Psoas muscle (tissue), 7 donors: ENCODE measurements at regions not wholly inside any gene's neighbourhood (a gene's known extent, or its start where the extent isn't known, plus 50 kb on each side); places are given as distances from the start of the nearest gene placed in this dataset.

Experiments used
- ATAC-seq, 4 donors: fragments of 200-7000 bp; cut with Tn5 transposase; one replicate each; pipeline ENCODE4 v1.9.1; 2020; ENCODE audit warnings: moderate library complexity in 3 of 4, mild to moderate bottlenecking in 2 of 4
- DNase-seq, 2 donors: peaks; one replicate each; pipeline ENCODE4 v3.0.0-alpha.2; 2020
- H3K27ac ChIP-seq: fragments of 200-600 bp; one replicate; pipeline ENCODE4 v1.8.0; 2022
- H3K27me3 ChIP-seq, 3 donors: fragments of 200-600 bp in 1 of 3; one replicate each; pipeline versions ENCODE4 v1.6.1 to v1.8.0; 2013 to 2022; ENCODE audit warnings: low read length in 2 of 3, mild to moderate bottlenecking in 2 of 3, moderate library complexity in 1 of 3; ENCODE audit not compliant: insufficient read depth in 3 of 3
- H3K36me3 ChIP-seq, 2 donors: fragments of 200-600 bp in 1 of 2; one replicate each; pipeline versions ENCODE4 v1.6.1 to v1.8.0; 2013 to 2022; ENCODE audit warnings: low read depth in 1 of 2, mild to moderate bottlenecking in 1 of 2, moderate library complexity in 1 of 2; ENCODE audit not compliant: insufficient read depth in 1 of 2
- H3K4me1 ChIP-seq: fragments of 200-600 bp; one replicate; pipeline ENCODE4 v1.8.0; 2022
- H3K4me3 ChIP-seq: fragments of 200-600 bp; one replicate; pipeline ENCODE4 v1.8.0; 2022; ENCODE audit warnings: mild to moderate bottlenecking
- H3K9me3 ChIP-seq: fragments of 200-600 bp; one replicate; pipeline ENCODE4 v1.8.0; 2022
- WGBS, 3 donors: extraction: QIAGEN DNeasy Blood & Tissue Kit; methylation state at CpG; one replicate each; pipeline versions ENCODE4 v1.1.6 to v1.1.7; 2013; 5-methylcytosine and 5-hydroxymethylcytosine counted together
- intact Hi-C, 2 donors: fragments of 100-400 bp; cut with DNase I; formaldehyde crosslinking; loops; one replicate each; pipeline versions ENCODE4 v1.11.0 to v1.14.2; 2022
- TF ChIP-seq, protein P1 (sequence below): fragments of 200-600 bp; IDR thresholded peaks from one replicate; pipeline ENCODE4 v1.8.0; 2022; ENCODE audit warnings: antibody characterized with exemption
- donor health status: healthy with polysubstance abuse.
- donor health status: DM: no; HTN: no; CAD: no; lungs with moderate emphysema.
- donor health status: Bipolar disorder and iron deficiency.
- donor health status: healthy.
- donor health status: DM: yes; HTN: yes; CAD: no.
- donor health status: DM: no; HTN: no; CAD: no.
- donor health status: DM: yes; HTN: yes; CAD: no.

GRCh38 chr18:71134122-71134521 is 845.3 kb downstream of the SOCS6 start:
- DNase-seq (no peak), ATAC-seq (no peak)
- 69 to 81% (median 76%) methylated on average over 4 of the region's 4 CpGs for WGBS, 3 donors
- intact Hi-C loops = no loop called here
- Histone ChIP-seq H3K27me3 (no peaks in the 10 kb centered on the region), H3K27ac (no peak overlapping the region), H3K9me3 (no peaks in the 10 kb centered on the region), H3K4me3 (no peak overlapping the region), H3K4me1 (no peaks in the 10 kb centered on the region), H3K36me3 (no peaks in the 10 kb centered on the region)
- TF ChIP-seq, protein P1, sequence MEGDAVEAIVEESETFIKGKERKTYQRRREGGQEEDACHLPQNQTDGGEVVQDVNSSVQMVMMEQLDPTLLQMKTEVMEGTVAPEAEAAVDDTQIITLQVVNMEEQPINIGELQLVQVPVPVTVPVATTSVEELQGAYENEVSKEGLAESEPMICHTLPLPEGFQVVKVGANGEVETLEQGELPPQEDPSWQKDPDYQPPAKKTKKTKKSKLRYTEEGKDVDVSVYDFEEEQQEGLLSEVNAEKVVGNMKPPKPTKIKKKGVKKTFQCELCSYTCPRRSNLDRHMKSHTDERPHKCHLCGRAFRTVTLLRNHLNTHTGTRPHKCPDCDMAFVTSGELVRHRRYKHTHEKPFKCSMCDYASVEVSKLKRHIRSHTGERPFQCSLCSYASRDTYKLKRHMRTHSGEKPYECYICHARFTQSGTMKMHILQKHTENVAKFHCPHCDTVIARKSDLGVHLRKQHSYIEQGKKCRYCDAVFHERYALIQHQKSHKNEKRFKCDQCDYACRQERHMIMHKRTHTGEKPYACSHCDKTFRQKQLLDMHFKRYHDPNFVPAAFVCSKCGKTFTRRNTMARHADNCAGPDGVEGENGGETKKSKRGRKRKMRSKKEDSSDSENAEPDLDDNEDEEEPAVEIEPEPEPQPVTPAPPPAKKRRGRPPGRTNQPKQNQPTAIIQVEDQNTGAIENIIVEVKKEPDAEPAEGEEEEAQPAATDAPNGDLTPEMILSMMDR = no peak

GRCh38 chr18:71131918-71132317 is 843.1 kb downstream of the SOCS6 start:
- no peak for DNase-seq
- intact Hi-C loops = no loop called here
- Histone ChIP-seq H3K27me3 (no peaks in the 10 kb centered on the region), H3K9me3 (no peaks in the 10 kb centered on the region), H3K27ac (no peak overlapping the region), H3K36me3 (no peaks in the 10 kb centered on the region), H3K4me3 (no peak overlapping the region), H3K4me1 (no peaks in the 10 kb centered on the region)
- 83 to 91% (median 83%) methylated on average over 12 of the region's 12 CpGs for WGBS, 3 donors
- TF ChIP-seq, protein P1 = no peak
- ATAC-seq = no peak

- Histone ChIP-seq H3K27ac (no peak overlapping the region), H3K4me3 (no peak overlapping the region), H3K36me3 (no peaks in the 10 kb centered on the region), H3K27me3 (no peaks in the 10 kb centered on the region), H3K4me1 (no peaks in the 10 kb centered on the region), H3K9me3 (no peaks in the 10 kb centered on the region)
- 80 to 90% (median 89%) methylated on average over 6 of the region's 6 CpGs for WGBS, 3 donors
- intact Hi-C loops = no loop called here
- DNase-seq (no peak), ATAC-seq (no peak)
- TF ChIP-seq, protein P1 = no peak
Measured at GRCh38 chr18:71130351-71130750, 841.5 kb downstream of the SOCS6 start.

- no peak overlapping the region for H3K4me3 ChIP-seq
- no peaks in the 10 kb centered on the region for H3K4me1 ChIP-seq
- 84 to 89% (median 85%) methylated on average over 2 of the region's 2 CpGs for WGBS, 3 donors
- peaks cover 9% of the 10 kb centered on the region for H3K9me3 ChIP-seq
- intact Hi-C loops = no loop called here
- TF ChIP-seq, protein P1 = no peak
- H3K27me3 ChIP-seq = no peaks in the 10 kb centered on the region
- DNase-seq (no peak), ATAC-seq (no peak)
- H3K27ac ChIP-seq = no peak overlapping the region
- H3K36me3 ChIP-seq = no peaks in the 10 kb centered on the region
Measured at GRCh38 chr18:71125581-71125980, 836.7 kb downstream of the SOCS6 start.

GRCh38 chr18:71116535-71116934 is 827.7 kb downstream of the SOCS6 start:
- peaks cover 11% of the 10 kb centered on the region for H3K9me3 ChIP-seq
- 61 to 63% (median 61%) methylated on average over 4 of the region's 4 CpGs for WGBS, 3 donors
- no peaks in the 10 kb centered on the region for H3K36me3 ChIP-seq
- intact Hi-C loops = no loop called here
- ATAC-seq (no peak), DNase-seq (no peak)
- no peak overlapping the region for H3K27ac ChIP-seq
- no peaks in the 10 kb centered on the region for H3K27me3 ChIP-seq
- TF ChIP-seq, protein P1 = no peak
- H3K4me3 ChIP-seq = no peak overlapping the region
- no peaks in the 10 kb centered on the region for H3K4me1 ChIP-seq
